Loucy (cell line): ENCODE measurements at regions not wholly inside any gene's neighbourhood (a gene's known extent, or its start where the extent isn't known, plus 50 kb on each side); places are given as distances from the start of the nearest gene placed in this dataset.

Experiments
- H2AFZ ChIP-seq: fragments of 200-600 bp; sonication (generic); 2 replicates; pipeline ENCODE4 v1.6.0; 2016; ENCODE audit warnings: antibody characterized with exemption, mild to moderate bottlenecking, low read length, moderate library complexity
- H3F3A ChIP-seq: fragments of 200-600 bp; 2 replicates; pipeline ENCODE4 v1.6.0; 2016; ENCODE audit warnings: antibody characterized with exemption, low read depth, mild to moderate bottlenecking
- H3K27me3 ChIP-seq: fragments of 200-600 bp; sonication (generic); 2 replicates; pipeline ENCODE4 v1.6.1; 2014; ENCODE audit warnings: low read length, mild to moderate bottlenecking; ENCODE audit not compliant: insufficient read depth, poor library complexity, severe bottlenecking
- H3K36me3 ChIP-seq: fragments of 200-600 bp; sonication (generic); 2 replicates; pipeline ENCODE4 v1.6.1; 2016; ENCODE audit warnings: low read length; ENCODE audit not compliant: insufficient read depth
- H3K4me1 ChIP-seq: fragments of 200-600 bp; sonication (generic); 2 replicates; pipeline ENCODE4 v1.5.1; 2014; ENCODE audit warnings: low read length, mild to moderate bottlenecking; ENCODE audit not compliant: insufficient read depth, poor library complexity, severe bottlenecking
- H3K4me2 ChIP-seq: fragments of 200-600 bp; sonication (generic); 2 replicates; pipeline ENCODE4 v1.6.0; 2014; ENCODE audit warnings: antibody characterized with exemption, low read length, low read depth, mild to moderate bottlenecking; ENCODE audit not compliant: poor library complexity, severe bottlenecking
- H3K4me3 ChIP-seq: fragments of 200-600 bp; sonication (generic); 2 replicates; pipeline ENCODE4 v1.5.1; 2014; ENCODE audit warnings: low read length, mild to moderate bottlenecking, mixed read lengths; ENCODE audit not compliant: poor library complexity, severe bottlenecking
- H3K79me2 ChIP-seq: fragments of 200-600 bp; sonication (generic); 2 replicates; pipeline ENCODE4 v1.6.1; 2014; ENCODE audit warnings: low read length; ENCODE audit not compliant: insufficient read depth
- H3K9ac ChIP-seq: fragments of 200-600 bp; sonication (generic); 2 replicates; pipeline ENCODE4 v1.6.0; 2014; ENCODE audit warnings: mild to moderate bottlenecking, low read depth, low read length, moderate library complexity; ENCODE audit not compliant: poor library complexity, severe bottlenecking
- H3K9me2 ChIP-seq: fragments of 200-600 bp; sonication (generic); replicated peaks from 2 replicates; pipeline ENCODE4 v1.6.1; 2016; ENCODE audit warnings: low read depth, low read length, mixed read lengths
- H3K9me3 ChIP-seq: fragments of 200-600 bp; sonication (generic); 2 replicates; pipeline ENCODE4 v1.6.1; 2014; ENCODE audit warnings: mild to moderate bottlenecking, antibody characterized with exemption, low read length, low read depth; ENCODE audit not compliant: insufficient read depth
- H4K20me1 ChIP-seq: fragments of 200-600 bp; sonication (generic); 2 replicates; pipeline ENCODE4 v1.6.0; 2014; ENCODE audit warnings: antibody characterized with exemption, low read length, mild to moderate bottlenecking; ENCODE audit not compliant: insufficient read depth, poor library complexity, severe bottlenecking
- EZH2phosphoT487 ChIP-seq: fragments of 200-600 bp; IDR thresholded peaks from 2 replicates; pipeline ENCODE4 v1.6.1; 2018; ENCODE audit warnings: antibody characterized with exemption, mild to moderate bottlenecking, moderate library complexity, borderline replicate concordance
- TF ChIP-seq, protein P1 (sequence below): fragments of 200-600 bp; sonication (generic); conservative IDR thresholded peaks from 2 replicates; pipeline ENCODE4 v1.5.1; 2014; ENCODE audit warnings: mild to moderate bottlenecking, antibody characterized with exemption, low read length

DNA sequence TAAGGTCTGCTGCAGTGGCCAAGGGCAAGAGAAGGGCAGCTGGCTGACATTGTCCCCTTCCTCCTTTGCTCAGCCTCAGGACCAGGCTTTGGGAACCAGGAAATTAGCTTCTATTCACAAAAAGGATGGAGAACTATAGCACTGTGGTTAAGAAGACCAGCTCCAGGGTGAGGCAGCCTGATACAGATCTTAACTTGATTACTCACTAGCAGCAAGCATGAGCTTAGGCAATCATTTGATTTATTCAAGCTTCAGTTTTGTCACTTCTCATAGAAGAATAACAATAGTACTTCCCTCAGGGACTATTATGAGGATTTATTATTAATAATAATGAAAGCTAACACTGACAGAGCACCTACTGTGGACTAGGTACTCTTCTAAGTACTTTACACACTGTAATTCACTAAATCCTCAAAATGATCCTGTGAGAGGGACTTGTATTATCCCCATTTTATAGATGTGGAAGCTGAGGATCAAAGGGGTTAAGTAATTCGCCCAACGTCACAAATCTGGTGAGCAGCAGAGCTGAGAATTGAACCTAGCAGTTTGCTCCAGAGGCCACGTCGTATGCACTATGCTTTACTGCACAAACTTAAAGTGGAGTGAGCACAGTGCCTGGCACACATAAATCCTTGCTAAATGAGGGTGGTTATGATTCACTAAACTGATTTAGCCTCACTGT lies 130.4 kb upstream of the PAK3 start:
- Histone ChIP-seq H2AFZ (no peak overlapping the region), H3K9me3 (no peaks in the 10 kb centered on the region), H4K20me1 (no peaks in the 10 kb centered on the region), H3K27me3 (no peaks in the 10 kb centered on the region), H3K79me2 (no peaks in the 10 kb centered on the region), H3K4me1 (no peaks in the 10 kb centered on the region), H3K4me3 (no peak overlapping the region), H3K9me2 (no peaks in the 10 kb centered on the region), H3K9ac (no peak overlapping the region), H3K36me3 (no peaks in the 10 kb centered on the region), H3F3A (no peaks in the 10 kb centered on the region), H3K4me2 (no peak overlapping the region)
- TF ChIP-seq, protein P1, sequence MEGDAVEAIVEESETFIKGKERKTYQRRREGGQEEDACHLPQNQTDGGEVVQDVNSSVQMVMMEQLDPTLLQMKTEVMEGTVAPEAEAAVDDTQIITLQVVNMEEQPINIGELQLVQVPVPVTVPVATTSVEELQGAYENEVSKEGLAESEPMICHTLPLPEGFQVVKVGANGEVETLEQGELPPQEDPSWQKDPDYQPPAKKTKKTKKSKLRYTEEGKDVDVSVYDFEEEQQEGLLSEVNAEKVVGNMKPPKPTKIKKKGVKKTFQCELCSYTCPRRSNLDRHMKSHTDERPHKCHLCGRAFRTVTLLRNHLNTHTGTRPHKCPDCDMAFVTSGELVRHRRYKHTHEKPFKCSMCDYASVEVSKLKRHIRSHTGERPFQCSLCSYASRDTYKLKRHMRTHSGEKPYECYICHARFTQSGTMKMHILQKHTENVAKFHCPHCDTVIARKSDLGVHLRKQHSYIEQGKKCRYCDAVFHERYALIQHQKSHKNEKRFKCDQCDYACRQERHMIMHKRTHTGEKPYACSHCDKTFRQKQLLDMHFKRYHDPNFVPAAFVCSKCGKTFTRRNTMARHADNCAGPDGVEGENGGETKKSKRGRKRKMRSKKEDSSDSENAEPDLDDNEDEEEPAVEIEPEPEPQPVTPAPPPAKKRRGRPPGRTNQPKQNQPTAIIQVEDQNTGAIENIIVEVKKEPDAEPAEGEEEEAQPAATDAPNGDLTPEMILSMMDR: no peak
- TF ChIP-seq EZH2phosphoT487: no peak

DNA sequence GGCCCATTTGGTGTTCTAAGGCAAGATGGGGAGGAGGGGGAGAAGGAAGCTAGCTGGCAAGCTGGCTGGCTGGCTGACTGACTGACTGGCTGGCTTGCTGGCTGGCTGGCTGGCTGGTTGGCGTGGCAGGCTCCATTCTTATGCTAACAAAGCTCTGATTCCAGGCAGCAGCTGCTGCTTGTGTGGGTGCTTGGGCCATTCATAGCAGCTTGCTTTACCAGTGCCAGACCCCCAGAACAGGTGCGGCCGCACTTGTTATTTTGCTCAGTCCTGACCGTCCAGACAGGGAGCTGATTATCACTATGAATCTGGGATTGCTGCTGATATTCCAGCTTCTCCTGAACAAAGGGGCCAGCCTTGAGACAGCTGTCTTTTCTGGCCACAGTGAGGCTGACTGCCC lies 131.2 kb upstream of the PAK3 start:
- H3K79me2 ChIP-seq: no peaks in the 10 kb centered on the region
- no peak for TF ChIP-seq EZH2phosphoT487
- TF ChIP-seq, protein P1: no peak
- no peaks in the 10 kb centered on the region for H3K36me3 ChIP-seq
- H3K9me2 ChIP-seq: no peaks in the 10 kb centered on the region
- no peak overlapping the region for H3K9ac ChIP-seq
- H3K4me2 ChIP-seq: no peak overlapping the region
- H3K27me3 ChIP-seq: no peaks in the 10 kb centered on the region
- H3K4me3 ChIP-seq: no peak overlapping the region
- no peaks in the 10 kb centered on the region for H4K20me1 ChIP-seq
- H2AFZ ChIP-seq: no peak overlapping the region
- H3K9me3 ChIP-seq: no peaks in the 10 kb centered on the region
- H3F3A ChIP-seq: no peaks in the 10 kb centered on the region
- H3K4me1 ChIP-seq: no peaks in the 10 kb centered on the region

DNA sequence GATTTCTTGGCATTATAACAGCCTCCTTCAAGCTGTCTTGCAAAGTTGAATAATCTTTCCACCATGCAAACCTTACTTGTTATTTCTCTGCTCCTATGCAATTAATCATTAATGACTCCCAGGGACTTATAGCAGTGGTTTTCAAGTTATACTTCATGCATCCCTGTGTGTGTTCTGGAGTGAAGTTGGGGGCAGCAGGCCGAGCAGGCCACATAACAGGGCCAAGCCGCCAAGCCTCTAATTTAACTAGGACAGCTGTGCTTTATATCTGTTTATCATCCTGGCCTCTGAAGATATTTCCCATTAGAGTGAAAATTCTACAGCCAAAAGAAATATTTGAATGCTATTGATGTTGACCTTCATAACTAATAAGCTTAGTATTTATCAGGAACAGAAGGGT lies 133.5 kb upstream of the PAK3 start:
- Histone ChIP-seq H3K27me3 (no peaks in the 10 kb centered on the region), H3K9ac (no peak overlapping the region), H3K4me2 (no peak overlapping the region), H4K20me1 (no peaks in the 10 kb centered on the region), H3K4me1 (no peaks in the 10 kb centered on the region), H3K9me3 (no peaks in the 10 kb centered on the region), H3K79me2 (no peaks in the 10 kb centered on the region), H3K36me3 (no peaks in the 10 kb centered on the region), H3K4me3 (no peak overlapping the region), H2AFZ (no peak overlapping the region), H3K9me2 (no peaks in the 10 kb centered on the region), H3F3A (no peaks in the 10 kb centered on the region)
- TF ChIP-seq EZH2phosphoT487: no peak
- TF ChIP-seq, protein P1: no peak
